Gastrocnemius medialis (tissue), 4 donors: ENCODE measurements at regions not wholly inside any gene's neighbourhood (a gene's known extent, or its start where the extent isn't known, plus 50 kb on each side); places are given as distances from the start of the nearest gene placed in this dataset.

Experiments used
- ATAC-seq, 2 donors: fragments of 150-250 bp; one replicate each; pipeline ENCODE4 v1.9.1; 2016
- DNase-seq, 2 donors: peaks; one replicate each; pipeline ENCODE4 v3.0.0-alpha.2; 2019
- H3K27ac ChIP-seq, 4 donors: fragments of 200-600 bp; sonication (generic); 1 replicate in 1 of 4; 2 replicates in 3 of 4; pipeline ENCODE4 v1.5.1; 2016 to 2018; ENCODE audit warnings: mild to moderate bottlenecking in 2 of 4, moderate library complexity in 1 of 4
- H3K27me3 ChIP-seq, 3 donors: fragments of 200-600 bp; sonication (generic) in 2 of 3; 1 replicate in 1 of 3; 2 replicates in 2 of 3; pipeline versions ENCODE4 v1.5.1 to v1.6.0; 2016 to 2019; ENCODE audit warnings: mild to moderate bottlenecking in 1 of 3, moderate library complexity in 1 of 3
- H3K36me3 ChIP-seq, 2 donors: fragments of 200-600 bp; sonication (generic) in 1 of 2; one replicate each; pipeline ENCODE4 v1.5.1; 2017 to 2018
- H3K4me1 ChIP-seq, 2 donors: fragments of 200-600 bp; sonication (generic) in 1 of 2; one replicate each; pipeline ENCODE4 v1.5.1; 2016 to 2017; ENCODE audit warnings: mild to moderate bottlenecking in 2 of 2
- H3K4me3 ChIP-seq, 4 donors: fragments of 200-600 bp; sonication (generic) in 3 of 4; 1 replicate in 1 of 4; 2 replicates in 3 of 4; pipeline ENCODE4 v1.5.1; 2016 to 2019; ENCODE audit warnings: mild to moderate bottlenecking in 2 of 4
- H3K9me3 ChIP-seq, 3 donors: fragments of 200-600 bp; sonication (generic) in 2 of 3; 1 replicate in 1 of 3; 2 replicates in 2 of 3; pipeline ENCODE4 v1.5.1; 2016 to 2019
- POLR2A ChIP-seq, 2 donors: fragments of 450-650 bp; IDR thresholded peaks; one replicate each; pipeline ENCODE4 v1.6.1; 2017; ENCODE audit warnings: antibody characterized with exemption in 2 of 2, mild to moderate bottlenecking in 2 of 2, moderate library complexity in 2 of 2
- in situ Hi-C, 4 donors: fragments of 200-750 bp; cut with MboI; loops; one replicate each; pipeline versions ENCODE4 v1.15.0 to v1.8.0; 2017; ENCODE audit warnings: low sequenced_read_pairs in 4 of 4
- intact Hi-C: fragments of 100-400 bp; cut with DNase I; formaldehyde crosslinking; loops from one replicate; pipeline ENCODE4 v1.15.1; 2023; ENCODE audit warnings: low total_unique reads
- TF ChIP-seq, protein P1 (sequence below), 5 experiments: fragments of 450-650 bp in 3 of 5; fragments of 200-600 bp in 2 of 5; sonication (generic) in 2 of 5; IDR thresholded peaks in 4 of 5; conservative IDR thresholded peaks in 1 of 5; 1 replicate in 4 of 5; 2 replicates in 1 of 5; pipeline ENCODE4 v1.5.1; 2016 to 2019; ENCODE audit warnings: antibody characterized with exemption in 5 of 5, mild to moderate bottlenecking in 3 of 5, moderate library complexity in 3 of 5

DNA sequence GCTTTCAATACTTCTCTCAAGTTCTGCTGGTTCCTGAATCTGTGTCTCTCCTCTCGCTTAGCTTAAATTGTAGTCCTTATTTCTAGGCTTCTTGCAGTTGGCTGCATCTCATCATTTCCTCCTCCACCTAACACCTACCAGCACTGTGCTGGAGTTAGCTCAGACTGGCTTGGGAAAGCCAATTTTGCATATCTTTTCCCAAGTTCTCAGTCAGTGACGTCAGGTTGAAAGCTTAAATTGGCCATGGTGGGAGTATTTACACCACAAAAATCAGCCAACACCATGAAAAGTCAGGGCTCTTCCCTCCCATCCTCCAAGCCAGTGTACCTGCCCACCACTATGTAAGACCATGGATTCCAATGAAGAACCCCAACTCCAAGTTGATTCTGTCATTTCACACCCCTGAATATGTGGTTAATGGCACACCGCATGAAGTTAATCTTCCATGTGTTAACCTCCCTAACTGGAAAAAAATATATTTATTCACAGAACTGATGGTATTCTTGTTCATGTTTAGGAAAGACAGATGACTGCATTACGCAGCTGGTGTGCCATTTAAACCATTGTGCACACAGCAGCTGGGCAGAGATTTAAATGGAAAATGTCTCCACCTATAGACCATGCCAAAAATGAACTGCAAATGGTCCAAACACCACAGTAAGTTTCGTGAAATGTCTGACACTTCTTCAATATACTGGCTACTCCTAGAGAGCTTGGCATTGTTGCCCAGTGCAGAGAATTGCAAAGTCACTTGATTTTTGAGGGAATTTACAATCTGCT is 274.1 kb upstream of the MAP3K7 start:
- H3K9me3 ChIP-seq, result no peaks in the 10 kb centered on the region
- H3K4me3 ChIP-seq, result no peak overlapping the region
- no peaks in the 10 kb centered on the region for H3K27me3 ChIP-seq
- ATAC-seq (no peak), DNase-seq (no peak)
- intact Hi-C loops (no loop called here), in situ Hi-C loops (no loop called here)
- no peaks in the 10 kb centered on the region for H3K36me3 ChIP-seq
- no peak for TF ChIP-seq POLR2A (IDR thresholded peaks at IDR 0.05)
- TF ChIP-seq, protein P1, sequence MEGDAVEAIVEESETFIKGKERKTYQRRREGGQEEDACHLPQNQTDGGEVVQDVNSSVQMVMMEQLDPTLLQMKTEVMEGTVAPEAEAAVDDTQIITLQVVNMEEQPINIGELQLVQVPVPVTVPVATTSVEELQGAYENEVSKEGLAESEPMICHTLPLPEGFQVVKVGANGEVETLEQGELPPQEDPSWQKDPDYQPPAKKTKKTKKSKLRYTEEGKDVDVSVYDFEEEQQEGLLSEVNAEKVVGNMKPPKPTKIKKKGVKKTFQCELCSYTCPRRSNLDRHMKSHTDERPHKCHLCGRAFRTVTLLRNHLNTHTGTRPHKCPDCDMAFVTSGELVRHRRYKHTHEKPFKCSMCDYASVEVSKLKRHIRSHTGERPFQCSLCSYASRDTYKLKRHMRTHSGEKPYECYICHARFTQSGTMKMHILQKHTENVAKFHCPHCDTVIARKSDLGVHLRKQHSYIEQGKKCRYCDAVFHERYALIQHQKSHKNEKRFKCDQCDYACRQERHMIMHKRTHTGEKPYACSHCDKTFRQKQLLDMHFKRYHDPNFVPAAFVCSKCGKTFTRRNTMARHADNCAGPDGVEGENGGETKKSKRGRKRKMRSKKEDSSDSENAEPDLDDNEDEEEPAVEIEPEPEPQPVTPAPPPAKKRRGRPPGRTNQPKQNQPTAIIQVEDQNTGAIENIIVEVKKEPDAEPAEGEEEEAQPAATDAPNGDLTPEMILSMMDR (IDR thresholded peaks at IDR 0.05 in 4 of 5, conservative IDR thresholded peaks at IDR 0.05 in 1 of 5), result no peak
- H3K27ac ChIP-seq, result no peak overlapping the region
- H3K4me1 ChIP-seq, result no peaks in the 10 kb centered on the region

DNA sequence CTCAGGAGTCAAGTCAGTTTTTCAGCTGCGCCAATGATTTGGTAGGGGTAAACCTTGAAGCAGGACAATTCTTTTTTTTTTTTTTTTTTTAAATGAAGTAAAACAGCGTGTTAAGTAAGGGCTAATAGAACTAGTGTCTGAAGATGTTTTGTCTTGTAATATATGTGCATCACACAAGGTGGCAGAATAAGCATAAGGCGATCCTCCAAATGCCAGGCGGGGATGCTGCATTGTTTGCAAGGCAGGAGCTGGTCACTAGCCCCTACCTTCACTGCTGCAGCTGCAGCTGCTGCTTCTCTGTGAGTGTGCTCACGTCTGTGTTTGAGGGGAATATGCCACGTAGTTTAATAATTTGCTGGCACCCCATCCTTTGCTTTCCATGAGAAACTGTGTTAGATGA is 272.7 kb upstream of the MAP3K7 start:
- no peak for DNase-seq
- in situ Hi-C loops, result no loop called here

DNA sequence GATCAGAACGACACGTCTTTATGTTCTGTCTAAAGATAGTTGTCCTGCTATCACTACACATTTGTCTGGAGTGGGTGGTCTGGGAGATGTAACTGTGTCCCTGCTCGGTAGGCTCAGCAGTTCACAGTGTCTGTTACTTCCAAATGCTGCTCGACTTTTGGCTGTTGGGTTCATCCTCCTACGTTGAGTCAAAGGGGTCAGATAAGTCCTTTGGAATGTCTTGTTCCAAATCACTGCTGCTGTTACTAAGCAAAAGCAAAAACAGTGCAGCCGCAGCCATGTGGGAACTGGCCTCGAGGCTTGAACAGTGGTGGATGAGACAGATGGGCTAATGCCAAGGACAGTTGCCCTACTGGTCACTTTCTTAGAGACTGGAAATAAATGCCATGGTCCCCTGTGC is 272.2 kb upstream of the MAP3K7 start:
- TF ChIP-seq, protein P1 (IDR thresholded peaks at IDR 0.05 in 4 of 5, conservative IDR thresholded peaks at IDR 0.05 in 1 of 5), result no peak
- no peak for TF ChIP-seq POLR2A (IDR thresholded peaks at IDR 0.05)
- intact Hi-C loops, result no loop called here
- H3K27me3 ChIP-seq, result no peaks in the 10 kb centered on the region
- ATAC-seq (no peak), DNase-seq (no peak)
- H3K4me3 ChIP-seq, result no peak overlapping the region
- in situ Hi-C loops, result no loop called here
- H3K27ac ChIP-seq, result no peak overlapping the region
- H3K9me3 ChIP-seq, result no peaks in the 10 kb centered on the region
- no peaks in the 10 kb centered on the region for H3K4me1 ChIP-seq
- no peaks in the 10 kb centered on the region for H3K36me3 ChIP-seq

More for the DNA sequence above, 272.7 kb upstream of the MAP3K7 start:
- intact Hi-C loops, result no loop called here
- Histone ChIP-seq H3K9me3 (no peaks in the 10 kb centered on the region), H3K27me3 (no peaks in the 10 kb centered on the region), H3K4me1 (no peaks in the 10 kb centered on the region), H3K4me3 (no peak overlapping the region), H3K36me3 (no peaks in the 10 kb centered on the region), H3K27ac (no peak overlapping the region)
- TF ChIP-seq POLR2A (IDR thresholded peaks at IDR 0.05), result no peak
- TF ChIP-seq, protein P1 (IDR thresholded peaks at IDR 0.05 in 4 of 5, conservative IDR thresholded peaks at IDR 0.05 in 1 of 5), result no peak
- no peak for ATAC-seq

DNA sequence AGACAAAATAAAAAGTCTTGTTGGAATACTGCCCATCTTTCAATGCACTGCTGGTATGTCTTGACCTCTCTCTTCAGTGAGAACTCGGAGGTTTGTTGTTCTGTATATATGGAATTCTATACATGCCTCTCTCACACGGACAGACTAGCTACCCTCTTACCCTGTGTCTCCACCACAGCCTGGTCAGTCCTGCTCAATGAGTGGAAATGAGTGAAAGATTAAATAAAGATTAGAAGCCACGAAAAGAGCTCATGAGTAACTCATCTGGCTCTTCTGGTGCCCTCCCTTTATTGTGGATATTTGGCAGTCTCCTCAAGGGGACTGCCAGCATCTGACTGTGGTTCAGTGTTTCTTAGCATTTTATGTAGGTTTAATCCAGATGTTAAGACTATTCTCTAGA is 262.8 kb upstream of the MAP3K7 start:
- Histone ChIP-seq H3K36me3 (no peaks in the 10 kb centered on the region), H3K4me1 (no peaks in the 10 kb centered on the region), H3K9me3 (no peaks in the 10 kb centered on the region), H3K27ac (no peak overlapping the region), H3K27me3 (no peaks in the 10 kb centered on the region), H3K4me3 (no peak overlapping the region)
- ATAC-seq (no peak), DNase-seq (no peak)
- no peak for TF ChIP-seq POLR2A (IDR thresholded peaks at IDR 0.05)
- TF ChIP-seq, protein P1 (IDR thresholded peaks at IDR 0.05 in 4 of 5, conservative IDR thresholded peaks at IDR 0.05 in 1 of 5), result no peak
- in situ Hi-C loops (no loop called here), intact Hi-C loops (no loop called here)

DNA sequence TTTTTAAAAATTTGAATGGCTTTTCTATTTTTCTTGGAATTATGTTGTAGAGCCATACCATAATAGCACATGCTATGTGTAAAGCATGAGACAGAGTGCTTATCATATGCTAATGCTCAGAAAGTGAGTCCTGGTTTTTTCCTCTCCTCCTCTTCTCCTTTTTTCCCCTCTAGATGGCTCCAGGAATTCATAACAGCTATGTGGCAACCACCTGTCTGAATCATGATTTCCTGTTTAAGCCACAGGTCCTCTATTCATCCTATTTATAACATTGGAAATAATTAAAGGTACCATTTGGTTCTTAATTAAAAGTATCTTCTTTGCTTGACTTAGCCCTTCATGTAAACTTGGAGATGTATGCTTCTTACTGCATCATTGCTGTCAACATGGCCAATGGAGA is 260.0 kb upstream of the MAP3K7 start:
- Histone ChIP-seq H3K36me3 (no peaks in the 10 kb centered on the region), H3K4me1 (no peaks in the 10 kb centered on the region), H3K9me3 (no peaks in the 10 kb centered on the region), H3K27ac (no peak overlapping the region), H3K27me3 (no peaks in the 10 kb centered on the region), H3K4me3 (no peak overlapping the region)
- in situ Hi-C loops (no loop called here), intact Hi-C loops (no loop called here)
- no peak for ATAC-seq
- no peak for DNase-seq
- TF ChIP-seq, protein P1 (IDR thresholded peaks at IDR 0.05 in 4 of 5, conservative IDR thresholded peaks at IDR 0.05 in 1 of 5), result no peak
- TF ChIP-seq POLR2A (IDR thresholded peaks at IDR 0.05), result no peak
